Ectodermal cell (in vitro differentiated cells): ENCODE measurements at regions not wholly inside any gene's neighbourhood (a gene's known extent, or its start where the extent isn't known, plus 50 kb on each side); places are given as distances from the start of the nearest gene placed in this dataset.
"Not testable (repeated sequence)": the region's sequence is repeated elsewhere in the genome, so short reads cannot be mapped to it uniquely, and the experiment has no call there.

Source experiments
- H3K27ac ChIP-seq: 2 replicates; pipeline ENCODE4 v1.7.0; 2013; ENCODE audit warnings: mild to moderate bottlenecking, low read depth, low read length; ENCODE audit not compliant: insufficient read depth, poor library complexity, severe bottlenecking
- H3K27me3 ChIP-seq: 2 replicates; pipeline ENCODE4 v1.7.0; 2013; ENCODE audit warnings: mild to moderate bottlenecking, low read length; ENCODE audit not compliant: insufficient read depth, control insufficient read depth, poor library complexity, severe bottlenecking
- H3K36me3 ChIP-seq: one replicate; pipeline ENCODE4 v1.7.0; 2013; ENCODE audit warnings: low read length; ENCODE audit not compliant: control insufficient read depth, insufficient read depth
- H3K4me1 ChIP-seq: one replicate; pipeline ENCODE4 v1.7.0; 2013; ENCODE audit warnings: low read length; ENCODE audit not compliant: control insufficient read depth, insufficient read depth
- H3K4me3 ChIP-seq: 2 replicates; pipeline ENCODE4 v1.7.0; 2013; ENCODE audit warnings: low read depth, low read length, control low read depth; ENCODE audit not compliant: insufficient read depth
- H3K9me3 ChIP-seq: 2 replicates; pipeline ENCODE4 v1.7.0; 2013; ENCODE audit warnings: mild to moderate bottlenecking, low read length, moderate library complexity; ENCODE audit not compliant: control insufficient read depth
- WGBS, 2 experiments: methylation state at CpG; one replicate each; pipeline ENCODE4 v1.1.7; 2013; ENCODE audit warnings: missing lambda C conversion rate in 2 of 2; 5-methylcytosine and 5-hydroxymethylcytosine counted together

GRCh38 chr13:83077499-83077898 is 804.8 kb downstream of the SLITRK1 start:
- Histone ChIP-seq H3K4me3 (no peak overlapping the region), H3K27ac (no peak overlapping the region), H3K36me3 (no peaks in the 10 kb centered on the region), H3K4me1 (no peaks in the 10 kb centered on the region), H3K9me3 (no peaks in the 10 kb centered on the region), H3K27me3 (no peaks in the 10 kb centered on the region)
- WGBS, 2 experiments: 86 to 90% methylated on average over 1 to 2 of the region's 2 CpGs

GRCh38 chr13:83073930-83074329 is 808.3 kb downstream of the SLITRK1 start:
- H3K9me3 ChIP-seq, H3K27ac ChIP-seq, H3K36me3 ChIP-seq, H3K4me3 ChIP-seq, H3K4me1 ChIP-seq, H3K27me3 ChIP-seq: not testable (repeated sequence)

GRCh38 chr13:83065108-83065507 is 817.2 kb downstream of the SLITRK1 start:
- no peak overlapping the region for H3K4me3 ChIP-seq

GRCh38 chr13:83057119-83057518 is 825.2 kb downstream of the SLITRK1 start:
- H3K27me3 ChIP-seq: no peaks in the 10 kb centered on the region
- H3K4me3 ChIP-seq: no peak overlapping the region
- H3K36me3 ChIP-seq: no peaks in the 10 kb centered on the region
- H3K9me3 ChIP-seq: no peaks in the 10 kb centered on the region
- no peaks in the 10 kb centered on the region for H3K4me1 ChIP-seq
- H3K27ac ChIP-seq: no peak overlapping the region
- no CpG with 5 or more reads among the region's 1 CpG for WGBS, 2 experiments

More at GRCh38 chr13:83065108-83065507, 817.2 kb downstream of the SLITRK1 start:
- H3K9me3 ChIP-seq: no peaks in the 10 kb centered on the region
- no peaks in the 10 kb centered on the region for H3K36me3 ChIP-seq
- H3K4me1 ChIP-seq: no peaks in the 10 kb centered on the region
- WGBS, 2 experiments: 87 to 97% methylated on average over 3 of the region's 3 CpGs
- no peaks in the 10 kb centered on the region for H3K27me3 ChIP-seq
- no peak overlapping the region for H3K27ac ChIP-seq

GRCh38 chr13:83056269-83056668 is 826.0 kb downstream of the SLITRK1 start:
- no peaks in the 10 kb centered on the region for H3K27me3 ChIP-seq
- 100% methylated on average over 2 of the region's 3 CpGs; no CpG with 5 or more reads in 1 of the 2 experiments for WGBS, 2 experiments
- H3K9me3 ChIP-seq: no peaks in the 10 kb centered on the region
- no peak overlapping the region for H3K27ac ChIP-seq
- H3K4me3 ChIP-seq: no peak overlapping the region
- H3K4me1 ChIP-seq: no peaks in the 10 kb centered on the region
- H3K36me3 ChIP-seq: no peaks in the 10 kb centered on the region

- Histone ChIP-seq H3K27ac (no peak overlapping the region), H3K9me3 (no peaks in the 10 kb centered on the region), H3K36me3 (no peaks in the 10 kb centered on the region), H3K4me1 (no peaks in the 10 kb centered on the region), H3K27me3 (no peaks in the 10 kb centered on the region), H3K4me3 (no peak overlapping the region)
- WGBS, 2 experiments: no CpG with 5 or more reads among the region's 1 CpG
Observed at GRCh38 chr13:83048419-83048818, 833.9 kb downstream of the SLITRK1 start.

GRCh38 chr13:83024955-83025594 is 857.2 kb downstream of the SLITRK1 start:
- no peaks in the 10 kb centered on the region for H3K36me3 ChIP-seq
- WGBS, 2 experiments: 91 to 96% methylated on average over 1 of the region's 1 CpG
- H3K27ac ChIP-seq: no peak overlapping the region
- no peaks in the 10 kb centered on the region for H3K4me1 ChIP-seq
- H3K9me3 ChIP-seq: no peaks in the 10 kb centered on the region
- no peak overlapping the region for H3K4me3 ChIP-seq
- H3K27me3 ChIP-seq: no peaks in the 10 kb centered on the region

GRCh38 chr13:83024232-83024631 is 858.0 kb downstream of the SLITRK1 start:
- Histone ChIP-seq H3K4me1 (no peaks in the 10 kb centered on the region), H3K9me3 (no peaks in the 10 kb centered on the region), H3K4me3 (no peak overlapping the region), H3K27ac (no peak overlapping the region), H3K27me3 (no peaks in the 10 kb centered on the region), H3K36me3 (no peaks in the 10 kb centered on the region)
- WGBS, 2 experiments: no CpG with 5 or more reads among the region's 1 CpG

GRCh38 chr13:83019986-83020385 is 862.3 kb downstream of the SLITRK1 start:
- Histone ChIP-seq H3K9me3 (no peaks in the 10 kb centered on the region), H3K4me1 (no peaks in the 10 kb centered on the region), H3K27me3 (no peaks in the 10 kb centered on the region), H3K36me3 (no peaks in the 10 kb centered on the region), H3K4me3 (no peak overlapping the region), H3K27ac (no peak overlapping the region)
- 95 to 98% methylated on average over 4 of the region's 4 CpGs for WGBS, 2 experiments

- Histone ChIP-seq H3K27me3 (no peaks in the 10 kb centered on the region), H3K27ac (no peak overlapping the region), H3K4me3 (no peak overlapping the region), H3K36me3 (no peaks in the 10 kb centered on the region), H3K4me1 (no peaks in the 10 kb centered on the region), H3K9me3 (no peaks in the 10 kb centered on the region)
- WGBS, 2 experiments: 80 to 92% methylated on average over 2 of the region's 2 CpGs
Observed at GRCh38 chr13:83009987-83010386, 872.3 kb downstream of the SLITRK1 start.
